Fibroblast of villous mesenchyme (primary cell): ENCODE measurements at regions not wholly inside any gene's neighbourhood (a gene's known extent, or its start where the extent isn't known, plus 50 kb on each side); places are given as distances from the start of the nearest gene placed in this dataset.

Experiments used
- DNase-seq: peaks from one replicate; pipeline ENCODE4 v3.0.0-alpha.2; 2010; ENCODE audit warnings: low read depth
- H3K4me3 ChIP-seq: 2 replicates; pipeline ENCODE4 v1.5.1; 2011; ENCODE audit warnings: low read depth, mild to moderate bottlenecking, low read length
- TF ChIP-seq, protein P1 (sequence below): IDR thresholded peaks from 2 replicates; pipeline ENCODE4 v1.5.1; 2012; ENCODE audit warnings: low read depth, mild to moderate bottlenecking, low read length; ENCODE audit not compliant: insufficient read depth

DNA sequence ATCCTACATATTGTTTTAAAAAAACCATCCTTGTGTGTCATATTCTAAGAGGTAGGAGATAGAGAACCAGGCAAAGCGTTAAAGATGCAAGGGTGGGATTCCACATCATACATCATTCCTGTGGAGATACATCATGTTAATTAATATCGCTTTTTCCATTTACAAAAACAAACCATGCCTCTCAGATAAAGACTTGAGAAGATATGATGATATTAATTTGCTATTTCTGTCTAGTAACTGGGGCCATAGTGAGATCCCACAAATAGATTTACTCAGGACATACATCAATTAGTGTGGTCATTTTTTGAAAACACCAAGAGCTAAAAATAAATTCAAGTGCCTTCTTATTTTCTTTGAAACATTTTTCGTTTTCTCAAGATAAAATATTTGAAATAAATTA lies 165.4 kb upstream of the TARS1 start:
- TF ChIP-seq, protein P1, sequence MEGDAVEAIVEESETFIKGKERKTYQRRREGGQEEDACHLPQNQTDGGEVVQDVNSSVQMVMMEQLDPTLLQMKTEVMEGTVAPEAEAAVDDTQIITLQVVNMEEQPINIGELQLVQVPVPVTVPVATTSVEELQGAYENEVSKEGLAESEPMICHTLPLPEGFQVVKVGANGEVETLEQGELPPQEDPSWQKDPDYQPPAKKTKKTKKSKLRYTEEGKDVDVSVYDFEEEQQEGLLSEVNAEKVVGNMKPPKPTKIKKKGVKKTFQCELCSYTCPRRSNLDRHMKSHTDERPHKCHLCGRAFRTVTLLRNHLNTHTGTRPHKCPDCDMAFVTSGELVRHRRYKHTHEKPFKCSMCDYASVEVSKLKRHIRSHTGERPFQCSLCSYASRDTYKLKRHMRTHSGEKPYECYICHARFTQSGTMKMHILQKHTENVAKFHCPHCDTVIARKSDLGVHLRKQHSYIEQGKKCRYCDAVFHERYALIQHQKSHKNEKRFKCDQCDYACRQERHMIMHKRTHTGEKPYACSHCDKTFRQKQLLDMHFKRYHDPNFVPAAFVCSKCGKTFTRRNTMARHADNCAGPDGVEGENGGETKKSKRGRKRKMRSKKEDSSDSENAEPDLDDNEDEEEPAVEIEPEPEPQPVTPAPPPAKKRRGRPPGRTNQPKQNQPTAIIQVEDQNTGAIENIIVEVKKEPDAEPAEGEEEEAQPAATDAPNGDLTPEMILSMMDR, result no peak
- DNase-seq, result no peak
- no peak overlapping the region for H3K4me3 ChIP-seq

DNA sequence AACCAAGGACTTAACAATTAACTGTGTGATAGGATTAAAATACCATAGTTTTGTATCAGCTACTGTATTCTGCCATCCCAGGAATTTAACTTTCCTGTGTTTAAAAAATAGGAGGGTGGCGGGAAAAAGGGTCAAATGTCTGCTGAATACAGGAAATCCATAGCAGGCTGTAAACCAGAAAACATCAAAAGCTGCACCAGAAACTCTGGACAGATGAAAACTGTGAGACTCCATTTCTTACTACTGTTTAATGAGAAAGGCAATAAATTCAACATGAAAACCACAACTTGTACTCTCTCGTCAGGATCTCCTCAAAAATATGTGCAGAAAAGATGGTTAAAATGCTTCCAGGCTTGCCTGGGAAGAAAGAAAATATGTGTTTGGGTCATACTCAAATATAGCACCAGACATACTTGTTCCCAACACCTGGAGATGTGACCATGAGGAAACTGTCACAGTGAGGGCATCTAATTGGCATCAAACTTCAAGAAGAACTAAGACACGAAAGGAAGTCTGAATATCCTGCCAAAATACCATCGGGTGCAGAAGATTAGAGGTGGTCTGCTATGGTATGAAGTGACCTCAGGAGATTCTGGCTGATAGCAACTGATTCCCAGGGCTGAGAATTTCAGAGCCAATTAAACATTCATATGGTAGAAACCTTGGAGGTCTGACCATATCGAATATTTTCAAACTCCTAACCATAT lies 164.7 kb upstream of the TARS1 start:
- no peak overlapping the region for H3K4me3 ChIP-seq
- TF ChIP-seq, protein P1, result no peak
- DNase-seq, result peak; percentile 53

- TF ChIP-seq, protein P1, result no peak
- DNase-seq, result no peak
- H3K4me3 ChIP-seq, result no peak overlapping the region
Measured at GRCh38 chr5:33276628-33276950, 164.2 kb upstream of the TARS1 start.

- no peak for DNase-seq
- TF ChIP-seq, protein P1, result no peak
- H3K4me3 ChIP-seq, result no peak overlapping the region
Measured at GRCh38 chr5:33277061-33277650, 163.6 kb upstream of the TARS1 start.

DNA sequence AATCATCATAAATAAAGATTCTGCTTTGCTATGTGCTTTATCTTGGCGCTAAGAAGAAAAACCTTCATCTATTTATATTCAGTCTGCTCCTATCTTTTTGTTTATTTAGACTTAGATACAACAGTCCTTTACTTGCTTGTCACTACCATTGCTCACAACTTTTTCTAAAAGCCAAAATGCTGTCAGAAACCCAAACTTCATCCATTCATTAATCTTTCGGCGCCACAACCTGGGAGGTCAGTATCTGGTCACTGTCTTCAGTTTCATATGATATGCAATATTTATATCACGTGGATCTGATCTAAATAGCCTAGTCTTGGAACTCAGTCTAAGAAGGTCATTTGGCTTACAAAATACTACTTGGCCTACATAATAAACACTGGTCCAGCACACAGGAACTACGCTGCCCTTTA lies 159.3 kb upstream of the TARS1 start:
- TF ChIP-seq, protein P1, result no peak
- DNase-seq, result peak; percentile 54
- no peak overlapping the region for H3K4me3 ChIP-seq

DNA sequence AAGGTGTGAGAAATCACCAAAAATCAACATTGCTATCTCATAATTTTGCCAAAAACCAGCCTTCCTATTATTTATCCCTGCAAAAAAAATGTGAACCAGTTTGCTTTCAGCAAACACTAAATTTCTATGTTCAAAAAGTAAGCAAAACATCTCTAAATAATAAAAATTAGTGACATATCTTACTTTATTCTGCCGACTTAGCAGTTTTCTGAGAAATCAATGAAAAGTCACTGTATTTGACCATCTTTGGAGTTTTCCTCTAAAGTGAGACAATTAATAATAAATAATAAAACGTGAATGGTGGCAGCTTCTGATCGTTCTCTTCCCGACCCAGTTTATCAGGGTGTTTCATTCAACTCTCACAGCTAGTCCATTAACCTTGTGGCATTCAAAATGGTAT lies 158.6 kb upstream of the TARS1 start:
- DNase-seq, result no peak
- TF ChIP-seq, protein P1, result no peak

GRCh38 chr5:33282696-33283095 lies 158.1 kb upstream of the TARS1 start:
- TF ChIP-seq, protein P1, result no peak

More for the DNA sequence above, 158.6 kb upstream of the TARS1 start:
- H3K4me3 ChIP-seq, result no peak overlapping the region

More at GRCh38 chr5:33282696-33283095, 158.1 kb upstream of the TARS1 start:
- H3K4me3 ChIP-seq, result no peak overlapping the region
- DNase-seq, result no peak
